ENCODE measurements at regions not wholly inside any gene's neighbourhood (a gene's known extent, or its start where the extent isn't known, plus 50 kb on each side); places are given as distances from the start of the nearest gene placed in this dataset.

- TF ChIP-seq, protein P1, sequence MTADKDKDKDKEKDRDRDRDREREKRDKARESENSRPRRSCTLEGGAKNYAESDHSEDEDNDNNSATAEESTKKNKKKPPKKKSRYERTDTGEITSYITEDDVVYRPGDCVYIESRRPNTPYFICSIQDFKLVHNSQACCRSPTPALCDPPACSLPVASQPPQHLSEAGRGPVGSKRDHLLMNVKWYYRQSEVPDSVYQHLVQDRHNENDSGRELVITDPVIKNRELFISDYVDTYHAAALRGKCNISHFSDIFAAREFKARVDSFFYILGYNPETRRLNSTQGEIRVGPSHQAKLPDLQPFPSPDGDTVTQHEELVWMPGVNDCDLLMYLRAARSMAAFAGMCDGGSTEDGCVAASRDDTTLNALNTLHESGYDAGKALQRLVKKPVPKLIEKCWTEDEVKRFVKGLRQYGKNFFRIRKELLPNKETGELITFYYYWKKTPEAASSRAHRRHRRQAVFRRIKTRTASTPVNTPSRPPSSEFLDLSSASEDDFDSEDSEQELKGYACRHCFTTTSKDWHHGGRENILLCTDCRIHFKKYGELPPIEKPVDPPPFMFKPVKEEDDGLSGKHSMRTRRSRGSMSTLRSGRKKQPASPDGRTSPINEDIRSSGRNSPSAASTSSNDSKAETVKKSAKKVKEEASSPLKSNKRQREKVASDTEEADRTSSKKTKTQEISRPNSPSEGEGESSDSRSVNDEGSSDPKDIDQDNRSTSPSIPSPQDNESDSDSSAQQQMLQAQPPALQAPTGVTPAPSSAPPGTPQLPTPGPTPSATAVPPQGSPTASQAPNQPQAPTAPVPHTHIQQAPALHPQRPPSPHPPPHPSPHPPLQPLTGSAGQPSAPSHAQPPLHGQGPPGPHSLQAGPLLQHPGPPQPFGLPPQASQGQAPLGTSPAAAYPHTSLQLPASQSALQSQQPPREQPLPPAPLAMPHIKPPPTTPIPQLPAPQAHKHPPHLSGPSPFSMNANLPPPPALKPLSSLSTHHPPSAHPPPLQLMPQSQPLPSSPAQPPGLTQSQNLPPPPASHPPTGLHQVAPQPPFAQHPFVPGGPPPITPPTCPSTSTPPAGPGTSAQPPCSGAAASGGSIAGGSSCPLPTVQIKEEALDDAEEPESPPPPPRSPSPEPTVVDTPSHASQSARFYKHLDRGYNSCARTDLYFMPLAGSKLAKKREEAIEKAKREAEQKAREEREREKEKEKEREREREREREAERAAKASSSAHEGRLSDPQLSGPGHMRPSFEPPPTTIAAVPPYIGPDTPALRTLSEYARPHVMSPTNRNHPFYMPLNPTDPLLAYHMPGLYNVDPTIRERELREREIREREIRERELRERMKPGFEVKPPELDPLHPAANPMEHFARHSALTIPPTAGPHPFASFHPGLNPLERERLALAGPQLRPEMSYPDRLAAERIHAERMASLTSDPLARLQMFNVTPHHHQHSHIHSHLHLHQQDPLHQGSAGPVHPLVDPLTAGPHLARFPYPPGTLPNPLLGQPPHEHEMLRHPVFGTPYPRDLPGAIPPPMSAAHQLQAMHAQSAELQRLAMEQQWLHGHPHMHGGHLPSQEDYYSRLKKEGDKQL (CRISPR knock-in tag; IDR thresholded peaks at IDR 0.05; ENCODE audit: borderline replicate concordance), result no peak
- TF ChIP-seq, protein P2, sequence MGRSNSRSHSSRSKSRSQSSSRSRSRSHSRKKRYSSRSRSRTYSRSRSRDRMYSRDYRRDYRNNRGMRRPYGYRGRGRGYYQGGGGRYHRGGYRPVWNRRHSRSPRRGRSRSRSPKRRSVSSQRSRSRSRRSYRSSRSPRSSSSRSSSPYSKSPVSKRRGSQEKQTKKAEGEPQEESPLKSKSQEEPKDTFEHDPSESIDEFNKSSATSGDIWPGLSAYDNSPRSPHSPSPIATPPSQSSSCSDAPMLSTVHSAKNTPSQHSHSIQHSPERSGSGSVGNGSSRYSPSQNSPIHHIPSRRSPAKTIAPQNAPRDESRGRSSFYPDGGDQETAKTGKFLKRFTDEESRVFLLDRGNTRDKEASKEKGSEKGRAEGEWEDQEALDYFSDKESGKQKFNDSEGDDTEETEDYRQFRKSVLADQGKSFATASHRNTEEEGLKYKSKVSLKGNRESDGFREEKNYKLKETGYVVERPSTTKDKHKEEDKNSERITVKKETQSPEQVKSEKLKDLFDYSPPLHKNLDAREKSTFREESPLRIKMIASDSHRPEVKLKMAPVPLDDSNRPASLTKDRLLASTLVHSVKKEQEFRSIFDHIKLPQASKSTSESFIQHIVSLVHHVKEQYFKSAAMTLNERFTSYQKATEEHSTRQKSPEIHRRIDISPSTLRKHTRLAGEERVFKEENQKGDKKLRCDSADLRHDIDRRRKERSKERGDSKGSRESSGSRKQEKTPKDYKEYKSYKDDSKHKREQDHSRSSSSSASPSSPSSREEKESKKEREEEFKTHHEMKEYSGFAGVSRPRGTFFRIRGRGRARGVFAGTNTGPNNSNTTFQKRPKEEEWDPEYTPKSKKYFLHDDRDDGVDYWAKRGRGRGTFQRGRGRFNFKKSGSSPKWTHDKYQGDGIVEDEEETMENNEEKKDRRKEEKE (IDR thresholded peaks at IDR 0.05; ENCODE audit: borderline replicate concordance in 1 of 2, control insufficient read depth in 1 of 2, low read depth in 2 of 2, low read length in 1 of 2), result no peak
- TF ChIP-seq, protein P3, sequence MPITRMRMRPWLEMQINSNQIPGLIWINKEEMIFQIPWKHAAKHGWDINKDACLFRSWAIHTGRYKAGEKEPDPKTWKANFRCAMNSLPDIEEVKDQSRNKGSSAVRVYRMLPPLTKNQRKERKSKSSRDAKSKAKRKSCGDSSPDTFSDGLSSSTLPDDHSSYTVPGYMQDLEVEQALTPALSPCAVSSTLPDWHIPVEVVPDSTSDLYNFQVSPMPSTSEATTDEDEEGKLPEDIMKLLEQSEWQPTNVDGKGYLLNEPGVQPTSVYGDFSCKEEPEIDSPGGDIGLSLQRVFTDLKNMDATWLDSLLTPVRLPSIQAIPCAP (CRISPR knock-in tag; IDR thresholded peaks at IDR 0.05; ENCODE audit: borderline replicate concordance), result no peak
- TF ChIP-seq CHCHD3 (CRISPR knock-in tag; IDR thresholded peaks at IDR 0.05) (no peak), RB1 (IDR thresholded peaks at IDR 0.05; ENCODE audit: low read depth) (no peak), HIVEP1 (CRISPR knock-in tag; IDR thresholded peaks at IDR 0.05) (no peak), ZNF778 (CRISPR knock-in tag; IDR thresholded peaks at IDR 0.05) (no peak), PURB (CRISPR knock-in tag; IDR thresholded peaks at IDR 0.05; ENCODE audit: low read depth) (no peak), RHOXF2B (CRISPR knock-in tag; conservative IDR thresholded peaks at IDR 0.05) (no peak)
- TF ChIP-seq, protein P4, sequence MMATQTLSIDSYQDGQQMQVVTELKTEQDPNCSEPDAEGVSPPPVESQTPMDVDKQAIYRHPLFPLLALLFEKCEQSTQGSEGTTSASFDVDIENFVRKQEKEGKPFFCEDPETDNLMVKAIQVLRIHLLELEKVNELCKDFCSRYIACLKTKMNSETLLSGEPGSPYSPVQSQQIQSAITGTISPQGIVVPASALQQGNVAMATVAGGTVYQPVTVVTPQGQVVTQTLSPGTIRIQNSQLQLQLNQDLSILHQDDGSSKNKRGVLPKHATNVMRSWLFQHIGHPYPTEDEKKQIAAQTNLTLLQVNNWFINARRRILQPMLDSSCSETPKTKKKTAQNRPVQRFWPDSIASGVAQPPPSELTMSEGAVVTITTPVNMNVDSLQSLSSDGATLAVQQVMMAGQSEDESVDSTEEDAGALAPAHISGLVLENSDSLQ (IDR thresholded peaks at IDR 0.05), result no peak
These were observed 436.5 kb downstream of the PCNX1 start (continued) for GRCh38 chr14:71343724-71344123.

Measured in K562 (cell line).